Chondrocyte (in vitro differentiated cells): ENCODE measurements at regions not wholly inside any gene's neighbourhood (a gene's known extent, or its start where the extent isn't known, plus 50 kb on each side); places are given as distances from the start of the nearest gene placed in this dataset.
"Not testable (repeated sequence)": the region's sequence is repeated elsewhere in the genome, so short reads cannot be mapped to it uniquely, and the experiment has no call there.

Experiments used
- DNase-seq: peaks from one replicate; pipeline ENCODE4 v3.0.0; 2021; ENCODE audit warnings: mixed read lengths, low spot score
- H3K27ac Mint-ChIP-seq: one replicate; pipeline ENCODE4 v1.8.0; 2021; ENCODE audit warnings: mild to moderate bottlenecking, moderate library complexity, mixed read lengths; ENCODE audit not compliant: unreplicated experiment
- H3K27me3 Mint-ChIP-seq: 2 replicates; pipeline ENCODE4 v1.8.0; 2021; ENCODE audit warnings: low read depth, mixed read lengths
- H3K36me3 Mint-ChIP-seq: 2 replicates; pipeline ENCODE4 v1.8.0; 2021; ENCODE audit warnings: low read depth, mixed read lengths
- H3K4me1 Mint-ChIP-seq: 2 replicates; pipeline ENCODE4 v1.8.0; 2021; ENCODE audit warnings: low read depth, mild to moderate bottlenecking, mixed read lengths
- H3K4me3 Mint-ChIP-seq: one replicate; pipeline ENCODE4 v1.8.0; 2021; ENCODE audit warnings: mild to moderate bottlenecking, moderate library complexity, mixed read lengths; ENCODE audit not compliant: unreplicated experiment
- H3K9me3 Mint-ChIP-seq: 2 replicates; pipeline ENCODE4 v1.8.0; 2021; ENCODE audit warnings: low read depth, mixed read lengths
- TF ChIP-seq, protein P1 (sequence below): fragments of 200-600 bp; sonication (generic); IDR thresholded peaks from 2 replicates; pipeline ENCODE4 v1.5.0; 2021; ENCODE audit warnings: antibody characterized with exemption, mild to moderate bottlenecking, moderate library complexity

DNA sequence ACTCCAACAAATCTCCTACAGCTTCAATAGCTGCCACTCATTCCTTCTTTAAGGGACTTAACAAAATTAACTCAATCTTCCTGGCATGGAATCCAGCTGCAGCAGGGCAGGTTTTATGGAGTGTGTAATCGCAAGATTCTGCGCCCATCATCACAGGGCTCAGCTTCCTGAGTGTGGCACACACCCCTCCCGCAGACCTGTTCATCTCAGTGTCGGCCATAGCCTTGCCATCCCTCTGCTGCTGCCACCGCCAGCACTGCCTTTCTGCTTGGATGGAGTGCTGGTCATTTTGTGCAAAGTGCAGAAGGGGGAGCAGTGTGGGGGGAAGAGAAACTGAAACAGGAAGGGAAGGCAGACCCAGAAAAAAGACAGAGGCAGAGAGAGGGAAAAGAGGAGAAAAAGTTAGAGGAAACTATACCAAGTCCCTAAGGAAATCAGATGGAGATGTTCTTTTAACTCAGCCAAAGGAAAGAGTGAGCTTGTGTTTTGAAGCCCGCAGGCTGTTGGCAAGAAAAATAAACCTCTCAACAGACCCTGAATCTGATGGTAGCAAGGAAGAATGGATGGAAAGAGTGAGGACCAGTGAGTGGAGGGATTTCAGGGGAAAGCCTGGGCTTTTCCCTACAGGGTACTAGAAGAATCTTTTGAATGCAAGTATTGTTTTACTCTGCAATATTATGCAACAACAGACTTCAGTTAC, 324.2 kb downstream of the SEC16B start:
- Mint-ChIP-seq H3K27me3 (peaks cover 2% of the 10 kb centered on the region), H3K9me3 (no peaks in the 10 kb centered on the region), H3K27ac (no peak overlapping the region), H3K4me1 (no peaks in the 10 kb centered on the region), H3K36me3 (no peaks in the 10 kb centered on the region), H3K4me3 (no peak overlapping the region)
- no peak for DNase-seq
- TF ChIP-seq, protein P1, sequence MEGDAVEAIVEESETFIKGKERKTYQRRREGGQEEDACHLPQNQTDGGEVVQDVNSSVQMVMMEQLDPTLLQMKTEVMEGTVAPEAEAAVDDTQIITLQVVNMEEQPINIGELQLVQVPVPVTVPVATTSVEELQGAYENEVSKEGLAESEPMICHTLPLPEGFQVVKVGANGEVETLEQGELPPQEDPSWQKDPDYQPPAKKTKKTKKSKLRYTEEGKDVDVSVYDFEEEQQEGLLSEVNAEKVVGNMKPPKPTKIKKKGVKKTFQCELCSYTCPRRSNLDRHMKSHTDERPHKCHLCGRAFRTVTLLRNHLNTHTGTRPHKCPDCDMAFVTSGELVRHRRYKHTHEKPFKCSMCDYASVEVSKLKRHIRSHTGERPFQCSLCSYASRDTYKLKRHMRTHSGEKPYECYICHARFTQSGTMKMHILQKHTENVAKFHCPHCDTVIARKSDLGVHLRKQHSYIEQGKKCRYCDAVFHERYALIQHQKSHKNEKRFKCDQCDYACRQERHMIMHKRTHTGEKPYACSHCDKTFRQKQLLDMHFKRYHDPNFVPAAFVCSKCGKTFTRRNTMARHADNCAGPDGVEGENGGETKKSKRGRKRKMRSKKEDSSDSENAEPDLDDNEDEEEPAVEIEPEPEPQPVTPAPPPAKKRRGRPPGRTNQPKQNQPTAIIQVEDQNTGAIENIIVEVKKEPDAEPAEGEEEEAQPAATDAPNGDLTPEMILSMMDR: no peak

- H3K4me3 Mint-ChIP-seq: no peak overlapping the region
- no peaks in the 10 kb centered on the region for H3K36me3 Mint-ChIP-seq
- H3K27ac Mint-ChIP-seq: no peak overlapping the region
- H3K9me3 Mint-ChIP-seq: no peaks in the 10 kb centered on the region
- no peak for DNase-seq
- TF ChIP-seq, protein P1: no peak
- peaks cover 2% of the 10 kb centered on the region for H3K27me3 Mint-ChIP-seq
- H3K4me1 Mint-ChIP-seq: no peaks in the 10 kb centered on the region
These were observed 329.2 kb downstream of the SEC16B start for GRCh38 chr1:177640687-177641086.

DNA sequence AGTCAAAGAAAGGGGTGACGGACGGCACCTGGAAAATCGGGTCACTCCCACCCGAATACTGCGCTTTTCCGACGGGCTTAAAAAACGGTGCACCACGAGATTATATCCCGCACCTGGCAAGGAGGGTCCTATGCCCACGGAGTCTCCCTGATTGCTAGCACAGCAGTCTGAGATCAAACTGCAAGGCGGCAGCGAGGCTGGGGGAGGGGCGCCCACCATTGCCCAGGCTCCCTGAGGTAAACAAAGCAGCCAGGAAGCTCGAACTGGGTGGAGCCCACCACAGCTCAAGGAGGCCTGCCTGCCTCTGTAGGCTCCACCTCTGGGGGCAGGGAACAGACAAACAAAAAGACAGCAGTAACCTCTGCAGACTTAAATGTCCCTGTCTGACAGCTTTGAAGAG, 335.7 kb downstream of the SEC16B start:
- not testable (repeated sequence) for H3K4me1 Mint-ChIP-seq, H3K4me3 Mint-ChIP-seq, H3K9me3 Mint-ChIP-seq, H3K27me3 Mint-ChIP-seq, H3K36me3 Mint-ChIP-seq, DNase-seq, H3K27ac Mint-ChIP-seq

GRCh38 chr1:177632923-177633615, 336.8 kb downstream of the SEC16B start:
- no peak for DNase-seq

DNA sequence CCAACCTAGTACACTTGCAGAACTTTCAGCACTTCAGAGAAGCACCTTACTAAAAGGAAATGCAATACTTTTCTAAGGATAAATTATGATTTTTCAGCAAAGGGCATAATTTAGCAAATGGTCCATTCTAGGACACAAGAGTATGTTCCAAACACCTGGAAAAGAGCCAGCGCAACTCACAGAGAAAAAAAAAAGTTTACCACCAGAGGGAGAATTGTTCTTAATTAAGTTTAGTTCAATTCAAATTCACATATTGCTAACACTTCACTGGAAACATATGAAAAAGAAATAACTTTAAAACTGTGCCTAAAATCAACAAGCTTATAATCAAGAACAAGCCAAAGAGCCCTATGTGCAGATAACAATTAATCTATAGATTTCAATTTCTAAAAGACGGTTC, 338.1 kb downstream of the SEC16B start:
- Mint-ChIP-seq H3K4me1 (no peaks in the 10 kb centered on the region), H3K4me3 (no peak overlapping the region), H3K36me3 (no peaks in the 10 kb centered on the region), H3K9me3 (no peaks in the 10 kb centered on the region), H3K27me3 (peaks cover 1% of the 10 kb centered on the region), H3K27ac (no peak overlapping the region)
- no peak for DNase-seq
- TF ChIP-seq, protein P1: no peak

More at GRCh38 chr1:177632923-177633615, 336.8 kb downstream of the SEC16B start:
- Mint-ChIP-seq H3K27me3 (peaks cover 1% of the 10 kb centered on the region), H3K4me3 (no peak overlapping the region), H3K27ac (no peak overlapping the region), H3K9me3 (no peaks in the 10 kb centered on the region), H3K4me1 (no peaks in the 10 kb centered on the region), H3K36me3 (no peaks in the 10 kb centered on the region)
- TF ChIP-seq, protein P1: no peak
